ENCODE measurements at regions not wholly inside any gene's neighbourhood (a gene's known extent, or its start where the extent isn't known, plus 50 kb on each side); places are given as distances from the start of the nearest gene placed in this dataset.
"Not testable (repeated sequence)": the region's sequence is repeated elsewhere in the genome, so short reads cannot be mapped to it uniquely, and the experiment has no call there.

DNA sequence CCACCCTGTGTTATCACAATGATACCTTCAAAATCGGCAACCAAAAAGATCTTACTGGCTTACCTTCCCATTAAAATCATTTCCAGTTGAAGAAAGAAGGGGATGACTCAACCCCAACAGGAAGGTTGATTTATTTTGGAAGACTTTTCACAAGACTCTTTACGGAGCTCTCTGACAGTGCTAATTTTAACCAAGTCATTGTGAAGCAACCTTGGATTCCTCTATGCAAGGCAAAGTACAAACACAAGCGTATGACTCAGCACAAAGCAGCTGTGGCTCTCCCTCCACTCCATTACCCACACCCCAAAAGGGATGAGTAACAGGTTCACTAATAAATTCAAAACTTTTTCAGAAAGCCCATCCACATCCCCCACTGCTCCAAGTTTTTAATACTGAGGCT is 213.8 kb upstream of the FGF13 start:
- DNase-seq: no peak

DNA sequence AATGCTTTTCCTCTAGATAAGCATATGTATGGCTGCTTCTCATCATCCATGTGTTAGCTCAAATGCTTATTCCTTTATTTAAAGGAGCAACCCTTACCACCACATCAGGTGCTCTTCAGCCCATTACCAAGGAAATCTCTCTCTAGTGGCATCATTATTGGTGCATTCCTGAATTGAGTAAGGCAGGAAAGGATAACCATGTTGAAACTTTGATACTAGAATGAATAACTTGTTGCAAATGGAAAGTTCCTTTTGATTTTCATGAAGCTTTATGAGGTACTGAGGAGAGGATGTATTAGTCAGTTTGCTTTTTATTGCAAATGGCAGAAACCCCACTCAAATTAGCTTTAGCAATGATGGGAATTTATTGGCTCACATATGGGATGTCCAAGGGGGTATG is 212.3 kb upstream of the FGF13 start:
- no peak for DNase-seq

DNA sequence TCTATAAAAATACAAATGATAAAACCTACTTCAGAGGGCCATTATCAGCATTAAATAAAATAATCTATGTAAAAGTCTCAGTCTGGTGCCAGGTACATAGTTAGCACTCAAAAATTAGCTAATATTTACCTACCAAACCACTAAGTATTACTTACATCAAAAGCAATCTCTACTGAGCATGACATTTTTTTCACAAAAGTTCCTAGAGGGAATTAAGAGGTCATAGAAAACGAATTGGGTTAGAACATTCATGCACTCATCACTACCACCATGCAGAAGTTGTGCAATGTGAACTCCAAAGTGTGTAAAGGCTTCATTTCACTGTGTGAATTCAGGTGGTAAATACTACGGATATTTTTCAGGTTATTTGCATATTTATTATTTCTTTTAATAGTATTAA is 209.5 kb upstream of the FGF13 start:
- DNase-seq: no peak

DNA sequence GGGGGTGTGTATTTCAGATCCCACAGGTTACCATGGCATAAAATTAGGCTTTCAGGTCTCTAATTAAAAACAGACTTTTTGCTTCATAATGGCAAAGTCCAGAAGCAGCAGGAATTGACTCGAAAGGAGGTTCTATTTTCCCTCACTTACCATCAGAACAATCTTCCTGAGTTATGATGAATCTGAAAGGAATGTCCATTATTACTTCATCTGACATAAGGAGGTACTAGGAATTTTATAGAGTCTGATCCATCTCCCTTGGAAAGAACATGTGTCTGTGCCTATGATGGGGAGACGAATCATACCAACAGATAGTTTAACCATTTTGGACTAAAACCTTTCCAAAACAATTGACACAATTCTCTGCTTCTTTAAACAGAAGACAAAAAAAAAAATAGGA is 206.3 kb upstream of the FGF13 start:
- no peak for DNase-seq

DNA sequence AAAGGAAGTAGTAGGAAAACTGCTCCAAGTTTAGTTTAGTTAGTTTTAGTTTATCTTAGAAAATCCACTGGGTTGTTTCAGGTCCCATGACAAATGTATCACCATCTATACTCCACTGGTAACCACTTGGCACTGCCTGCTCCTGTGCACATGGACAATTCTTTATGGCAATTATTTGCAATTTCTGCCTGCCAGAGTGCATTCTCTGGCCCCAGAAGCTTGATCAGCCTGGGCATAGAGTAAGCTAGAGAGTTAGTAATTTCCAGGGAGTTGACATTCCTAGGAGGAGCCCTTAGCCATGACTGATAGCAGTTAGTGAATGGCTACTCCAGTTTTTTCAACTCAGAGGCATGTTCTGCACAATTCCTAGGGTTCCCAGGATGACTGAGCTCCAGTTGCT is 203.2 kb upstream of the FGF13 start:
- no peak for DNase-seq

DNA sequence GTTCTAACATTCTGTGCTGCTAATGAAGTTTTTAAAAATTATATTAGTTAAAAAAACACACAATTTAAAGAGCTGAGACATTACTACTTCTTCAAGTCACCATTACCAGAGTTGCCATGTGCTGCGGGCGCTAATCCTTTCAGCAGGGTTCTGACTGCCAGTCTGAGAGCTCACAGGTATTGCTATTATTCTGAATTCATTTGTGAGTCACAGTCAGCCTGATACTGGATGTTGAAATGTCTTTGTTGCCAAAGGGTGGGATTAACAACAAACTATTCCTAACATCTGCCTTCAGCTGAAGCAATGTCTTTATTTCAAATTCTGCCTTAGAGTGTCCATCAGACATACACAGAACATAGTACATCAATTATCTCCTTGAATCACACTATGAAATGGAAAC is 197.1 kb upstream of the FGF13 start:
- no peak for DNase-seq

DNA sequence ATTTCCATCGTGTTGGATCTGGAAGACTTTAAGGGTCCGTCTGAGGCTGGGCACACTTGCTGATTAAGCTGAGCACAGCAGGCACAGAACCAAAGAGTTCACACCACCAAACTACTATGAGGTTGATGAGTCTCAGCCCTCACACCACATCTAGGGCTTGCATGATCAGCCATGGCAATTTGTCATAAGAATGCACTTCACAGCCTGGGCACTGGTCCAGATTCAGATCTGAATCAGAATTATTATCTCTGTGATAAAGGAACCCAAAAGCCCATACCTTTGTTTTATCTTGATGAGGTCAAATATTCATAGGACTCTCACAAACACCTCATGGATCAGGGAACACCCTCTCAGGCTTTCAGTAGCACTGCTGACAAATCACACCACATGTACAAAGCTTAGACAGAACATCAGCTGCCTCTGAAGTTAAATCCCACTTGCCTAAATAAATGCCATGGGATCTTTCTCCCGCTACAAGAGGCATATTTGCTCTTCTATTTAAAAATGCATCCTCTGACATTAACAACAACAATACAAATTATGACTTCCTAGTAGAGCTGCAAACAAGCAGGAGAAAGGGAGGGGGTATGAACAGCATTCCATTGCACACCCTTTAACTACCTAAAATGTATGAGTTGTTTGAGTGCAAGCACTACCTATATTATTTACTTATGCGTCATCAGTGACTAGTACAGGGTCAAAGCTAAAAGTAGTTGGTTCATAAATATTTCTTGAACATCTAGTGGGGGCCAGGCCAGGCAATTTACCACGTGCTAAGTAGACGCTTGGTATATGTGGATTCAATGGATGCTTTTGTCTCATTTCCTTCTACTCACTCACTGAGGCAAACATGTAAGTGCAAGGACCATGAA is 186.3 kb upstream of the FGF13 start:
- no peak for DNase-seq

DNA sequence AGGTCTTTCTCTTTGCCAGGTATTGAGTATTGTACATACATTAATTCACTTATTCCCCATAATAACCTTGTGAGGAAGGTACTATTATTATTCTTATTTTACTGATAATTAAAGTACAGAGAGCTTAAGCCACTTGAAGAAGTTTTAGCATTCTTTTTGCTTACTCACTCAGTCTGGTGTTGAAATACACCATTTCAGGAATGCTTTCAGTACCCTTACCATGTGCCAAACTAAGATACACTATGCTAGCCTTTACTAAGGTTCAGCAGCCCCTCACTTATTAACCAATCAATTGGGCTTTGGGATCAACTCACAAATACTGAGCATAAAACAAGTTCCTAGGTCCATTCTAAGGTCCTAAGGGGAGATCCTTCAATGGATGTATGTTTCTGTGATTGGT is 179.0 kb upstream of the FGF13 start:
- no peak for DNase-seq

DNA sequence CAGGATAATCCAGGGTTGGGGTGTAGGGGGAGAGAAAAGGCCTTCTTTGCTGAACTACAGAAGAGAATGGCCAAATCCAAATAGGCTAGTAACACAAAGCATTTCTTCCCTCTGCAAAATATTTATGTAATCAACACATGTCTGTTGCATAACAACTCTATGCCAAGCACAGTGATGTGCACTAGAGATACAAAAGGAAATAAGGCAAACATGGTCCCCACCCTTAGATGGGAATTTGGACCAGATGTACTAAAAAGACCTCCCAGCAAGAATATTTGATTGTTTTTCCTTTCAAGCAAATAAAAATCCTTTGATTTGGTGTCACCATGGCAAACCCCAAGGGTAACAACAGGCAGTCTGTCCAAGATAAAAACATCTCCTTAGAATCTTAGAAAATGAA is 177.6 kb upstream of the FGF13 start:
- no peak for DNase-seq

DNA sequence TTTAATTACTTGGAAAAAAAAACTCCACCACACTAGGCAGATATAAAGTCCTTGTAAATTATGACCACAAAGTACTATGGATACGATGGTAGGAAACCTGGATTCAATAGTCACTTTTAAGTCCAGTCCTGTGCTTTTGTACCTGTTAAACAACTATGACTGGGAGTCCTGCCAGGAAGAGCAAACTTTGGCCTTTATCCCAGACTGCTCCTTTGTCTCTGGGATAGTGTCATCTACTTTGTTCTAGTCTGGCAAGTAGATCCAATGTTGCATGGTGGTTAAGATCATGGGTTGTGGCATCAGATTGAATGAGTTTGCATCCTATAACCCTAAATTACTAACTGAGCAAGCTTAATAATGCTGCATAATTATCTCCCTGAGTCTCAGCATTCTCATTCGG is 175.3 kb upstream of the FGF13 start:
- DNase-seq: no peak

DNA sequence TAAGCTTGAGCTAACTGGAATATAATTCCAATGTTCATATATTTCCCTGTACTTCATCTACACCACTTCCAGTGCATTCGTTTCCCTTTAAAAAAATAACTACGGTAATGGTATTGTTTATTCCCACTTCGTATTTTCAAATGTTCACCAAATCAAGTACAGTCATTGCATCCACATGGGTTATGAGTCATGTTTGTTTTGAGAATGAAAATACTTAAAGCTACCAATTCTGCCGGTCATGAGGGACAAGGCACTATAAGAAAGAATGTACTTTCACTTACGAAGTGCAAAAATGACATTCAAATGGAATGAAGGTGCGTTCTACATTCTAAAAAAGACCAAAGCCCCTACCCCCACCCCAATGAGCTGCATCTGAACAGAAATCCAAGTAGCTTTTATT is 174.4 kb upstream of the FGF13 start:
- DNase-seq: no peak

DNA sequence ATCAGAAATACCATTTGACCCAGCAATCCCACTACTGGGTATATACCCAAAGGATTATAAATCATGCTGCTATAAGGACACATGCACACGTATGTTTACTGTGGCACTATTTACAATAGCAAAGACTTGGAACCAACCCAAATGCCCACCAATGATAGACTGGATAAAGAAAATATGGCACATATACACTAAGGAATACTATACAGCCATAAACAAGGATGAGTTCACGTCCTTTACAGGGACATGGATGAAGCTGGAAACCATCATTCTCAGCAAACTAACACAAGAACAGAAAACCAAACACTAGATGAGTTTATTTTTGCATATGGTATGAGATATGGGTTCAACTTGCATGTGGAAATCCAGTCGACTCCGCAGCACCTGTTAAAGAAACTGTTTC is 168.8 kb upstream of the FGF13 start:
- not testable (repeated sequence) for DNase-seq

DNA sequence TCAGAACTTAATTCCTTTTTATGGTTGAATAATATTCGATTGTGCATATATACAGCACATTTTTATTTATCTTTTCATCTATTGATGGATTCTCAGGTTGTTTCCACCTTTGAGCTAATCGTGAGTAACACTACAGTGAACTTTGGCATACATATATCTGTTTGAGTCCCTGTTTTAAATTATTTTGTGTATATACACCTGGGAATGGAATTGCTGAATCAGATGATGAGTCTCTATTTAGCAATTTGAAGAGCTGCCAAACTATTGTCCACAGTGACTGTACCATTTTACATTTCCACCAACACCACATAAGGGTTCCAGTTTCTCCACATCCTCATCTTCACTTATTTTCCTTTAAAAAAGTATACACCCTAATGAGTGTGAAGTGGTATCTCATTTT is 166.2 kb upstream of the FGF13 start:
- DNase-seq: no peak

DNA sequence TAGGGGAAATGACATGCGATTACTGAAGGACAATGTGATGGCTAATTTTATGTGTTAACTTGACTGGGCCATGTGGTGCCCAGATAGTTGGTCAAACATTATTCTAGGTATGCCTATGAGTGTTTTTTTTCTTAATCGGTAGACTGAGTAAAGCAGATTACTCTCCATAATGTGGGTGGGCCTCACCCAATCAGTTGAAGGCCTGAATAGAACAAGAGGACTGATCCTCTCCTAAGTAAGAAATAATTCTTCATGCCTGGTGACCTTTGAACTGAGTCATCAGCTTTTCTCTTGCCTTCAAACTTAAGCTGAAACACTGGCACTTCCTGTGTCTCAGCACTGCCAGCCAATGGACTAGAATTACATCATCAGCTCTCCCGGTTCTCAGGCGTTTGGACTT is 164.0 kb upstream of the FGF13 start:
- DNase-seq: no peak

DNA sequence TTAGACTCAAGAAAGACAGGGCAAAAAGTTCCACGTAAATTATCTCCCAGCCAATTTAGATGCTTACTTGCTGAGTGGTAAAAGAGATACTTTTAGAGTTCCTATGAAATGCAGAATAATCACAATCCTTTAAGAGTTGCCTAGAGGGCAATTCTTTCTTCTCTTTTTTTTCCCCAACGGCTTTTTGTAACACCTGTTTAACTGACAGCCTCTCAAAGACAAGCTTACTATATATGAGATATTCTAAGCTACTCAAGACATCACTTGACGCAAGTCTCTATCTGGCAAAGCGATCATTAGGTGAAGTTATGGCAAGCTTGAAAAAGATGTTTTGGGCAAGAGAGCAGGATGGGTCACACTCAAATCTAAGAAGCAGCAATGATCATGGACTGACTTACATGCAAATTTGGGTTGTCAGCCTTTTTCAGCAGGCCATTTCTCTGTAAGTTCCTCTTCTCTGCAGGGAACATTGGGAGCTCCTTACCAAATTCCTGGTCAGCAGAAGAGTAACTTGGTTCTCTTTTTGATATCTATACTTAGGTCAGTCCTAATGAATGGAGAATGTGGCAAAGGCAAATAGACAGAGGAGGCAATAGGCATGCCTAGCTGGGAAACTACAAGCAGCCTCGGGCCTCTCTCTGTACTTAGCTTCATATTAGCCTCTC is 162.9 kb upstream of the FGF13 start:
- DNase-seq: no peak

DNA sequence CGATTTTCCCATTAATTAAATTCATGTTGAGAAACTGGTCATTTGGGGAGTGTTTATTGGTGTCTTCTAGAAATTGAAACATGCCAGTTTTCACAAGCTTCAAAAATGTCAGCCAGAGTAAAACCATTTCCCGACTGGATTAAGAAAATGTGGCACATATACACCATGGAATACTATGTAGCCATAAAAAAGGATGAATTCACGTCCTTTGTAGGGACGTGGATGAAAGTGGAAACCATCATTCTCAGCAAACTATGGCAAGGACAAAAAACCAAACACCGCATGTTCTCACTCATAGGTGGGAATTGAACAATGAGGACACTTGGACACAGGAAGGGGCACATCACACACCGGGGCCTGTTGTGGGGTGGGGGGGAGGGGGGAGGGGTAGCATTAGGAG is 162.1 kb upstream of the FGF13 start:
- DNase-seq: not testable (repeated sequence)

DNA sequence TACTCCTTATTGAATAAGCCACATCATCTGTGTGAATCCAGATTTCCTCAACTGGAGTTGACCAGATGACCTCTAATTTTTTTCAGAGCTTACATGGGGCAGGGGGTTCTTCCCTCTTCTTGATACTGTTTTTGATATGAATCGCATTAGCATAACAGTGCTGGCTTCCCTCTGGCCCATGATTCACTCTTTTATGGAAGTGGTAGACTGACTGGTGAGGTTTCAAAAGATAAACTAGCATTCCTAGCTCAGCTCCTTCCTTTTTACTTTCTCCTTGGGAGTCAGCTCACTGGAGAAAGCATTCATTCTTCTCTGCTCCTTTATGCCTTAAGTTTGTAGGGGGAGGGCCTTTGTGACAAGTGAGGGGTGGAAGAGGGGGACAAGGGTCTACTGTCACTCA is 161.0 kb upstream of the FGF13 start:
- DNase-seq: no peak

DNA sequence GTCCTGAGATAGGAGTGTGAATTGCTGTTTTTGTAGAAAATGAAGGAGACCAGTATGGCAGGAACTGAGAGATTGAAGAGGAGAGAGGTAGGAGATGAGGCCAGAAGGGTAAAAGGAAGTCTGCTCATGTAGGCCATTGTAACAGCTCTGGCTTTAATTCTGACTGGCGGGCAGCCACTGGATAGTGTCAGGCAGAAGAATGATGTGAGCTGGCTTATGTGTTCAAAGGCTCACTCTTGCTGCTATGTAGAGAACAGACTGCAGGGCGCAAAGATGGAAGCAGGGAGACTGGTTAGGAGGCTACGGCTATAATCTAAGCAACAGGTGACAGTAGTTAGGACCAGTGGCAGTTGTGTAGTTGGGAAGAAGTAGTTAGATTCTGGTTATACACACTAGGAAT is 160.2 kb upstream of the FGF13 start:
- no peak for DNase-seq

DNA sequence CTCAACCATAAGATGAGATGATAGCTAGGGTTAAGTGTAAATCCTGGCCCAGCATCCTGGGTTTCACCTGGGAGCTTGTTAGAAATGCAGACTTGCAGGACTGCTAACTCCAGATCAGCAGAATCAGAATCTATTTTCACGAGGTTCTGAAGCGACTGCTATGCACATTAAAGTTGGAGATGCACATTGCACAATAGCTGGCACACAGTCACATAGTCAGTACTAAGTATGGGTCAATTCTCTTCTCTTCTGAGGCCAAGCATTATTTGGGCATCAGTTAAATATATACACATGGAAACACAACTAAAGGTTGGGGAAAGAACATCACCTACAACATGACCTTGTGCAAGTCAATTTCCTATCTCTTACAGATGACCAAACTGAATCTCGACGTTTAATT is 155.1 kb upstream of the FGF13 start:
- no peak for DNase-seq

DNA sequence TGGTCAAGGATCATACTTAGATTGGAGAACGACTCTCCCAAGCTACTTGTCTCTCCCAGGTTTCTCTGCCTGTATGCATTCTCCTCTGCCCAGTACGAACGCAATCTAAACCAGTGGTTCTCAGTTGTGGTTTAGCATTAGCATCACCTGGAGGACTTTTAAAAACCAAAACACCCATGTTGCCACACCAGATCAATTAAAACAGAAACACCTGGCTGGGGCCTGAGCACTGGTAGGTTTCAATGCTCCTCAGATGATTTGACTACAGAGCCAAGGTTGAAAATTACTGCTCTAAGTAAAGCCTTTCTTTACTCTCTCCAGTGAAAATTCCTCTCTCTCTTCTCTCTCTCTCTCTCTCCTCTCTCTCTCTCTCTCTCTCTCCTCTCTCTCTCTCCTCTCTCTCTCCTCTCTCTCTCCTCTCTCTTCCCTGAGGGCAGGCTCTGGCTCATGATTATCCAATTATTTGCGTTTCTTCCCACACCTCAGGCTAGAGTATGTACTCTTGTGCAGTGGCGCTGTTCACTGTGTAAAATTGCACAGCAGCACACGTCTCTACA is 153.7 kb upstream of the FGF13 start:
- no peak for DNase-seq

DNA sequence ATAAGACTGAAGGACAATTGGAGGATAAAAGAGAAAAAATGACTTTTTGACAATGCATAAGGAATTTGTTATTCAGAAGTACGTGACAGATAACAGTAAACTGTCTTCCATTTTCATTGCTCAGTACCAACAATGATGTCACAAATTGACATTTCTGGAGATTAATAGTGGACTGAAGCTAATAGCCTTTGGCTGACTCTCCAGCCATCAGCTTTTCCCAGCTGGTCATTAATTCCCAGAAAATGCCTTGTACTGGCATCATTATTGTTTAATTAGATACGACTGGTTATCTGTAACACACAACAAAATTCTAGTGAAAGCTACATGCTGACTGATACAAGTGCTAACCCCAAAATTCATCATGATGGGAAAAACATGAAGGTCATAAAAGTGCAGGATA is 147.9 kb upstream of the FGF13 start:
- no peak for DNase-seq

DNA sequence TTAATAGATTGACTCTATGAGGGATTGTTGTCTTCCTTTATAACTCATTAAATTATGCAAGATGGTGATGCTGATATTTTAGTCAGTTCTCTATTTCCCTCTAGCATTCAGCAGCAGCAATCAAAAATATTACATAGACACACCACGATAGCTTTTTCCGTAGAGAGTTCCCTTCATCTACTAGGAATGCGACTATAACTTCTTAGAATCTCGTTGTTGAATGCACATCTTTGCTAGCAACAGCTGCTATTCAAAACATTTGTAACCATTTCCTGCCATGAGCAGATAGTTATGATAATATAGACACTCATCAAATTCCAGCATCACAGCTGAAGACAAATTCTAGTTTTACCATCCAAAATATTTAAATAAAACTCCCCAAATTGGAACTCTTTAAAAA is 147.4 kb upstream of the FGF13 start:
- DNase-seq: no peak

DNA sequence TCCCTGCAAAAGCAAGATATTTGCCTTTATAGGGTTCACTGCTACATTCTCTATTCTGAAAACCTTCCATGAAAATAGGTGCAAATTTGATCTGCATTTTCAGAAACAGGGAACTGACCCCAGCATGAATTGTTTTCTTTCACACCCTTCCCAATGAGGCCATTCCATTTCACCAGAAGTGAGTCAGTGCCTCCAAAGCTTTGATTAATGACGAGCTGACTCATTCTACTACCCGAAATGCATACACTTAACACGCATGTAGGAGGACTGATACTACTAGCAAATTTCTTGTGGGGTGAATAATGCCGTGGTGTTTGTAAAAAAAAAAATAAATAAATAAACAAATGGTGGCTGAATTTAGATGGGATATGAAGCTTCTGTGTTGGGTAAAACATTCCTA is 146.9 kb upstream of the FGF13 start:
- DNase-seq: no peak

DNA sequence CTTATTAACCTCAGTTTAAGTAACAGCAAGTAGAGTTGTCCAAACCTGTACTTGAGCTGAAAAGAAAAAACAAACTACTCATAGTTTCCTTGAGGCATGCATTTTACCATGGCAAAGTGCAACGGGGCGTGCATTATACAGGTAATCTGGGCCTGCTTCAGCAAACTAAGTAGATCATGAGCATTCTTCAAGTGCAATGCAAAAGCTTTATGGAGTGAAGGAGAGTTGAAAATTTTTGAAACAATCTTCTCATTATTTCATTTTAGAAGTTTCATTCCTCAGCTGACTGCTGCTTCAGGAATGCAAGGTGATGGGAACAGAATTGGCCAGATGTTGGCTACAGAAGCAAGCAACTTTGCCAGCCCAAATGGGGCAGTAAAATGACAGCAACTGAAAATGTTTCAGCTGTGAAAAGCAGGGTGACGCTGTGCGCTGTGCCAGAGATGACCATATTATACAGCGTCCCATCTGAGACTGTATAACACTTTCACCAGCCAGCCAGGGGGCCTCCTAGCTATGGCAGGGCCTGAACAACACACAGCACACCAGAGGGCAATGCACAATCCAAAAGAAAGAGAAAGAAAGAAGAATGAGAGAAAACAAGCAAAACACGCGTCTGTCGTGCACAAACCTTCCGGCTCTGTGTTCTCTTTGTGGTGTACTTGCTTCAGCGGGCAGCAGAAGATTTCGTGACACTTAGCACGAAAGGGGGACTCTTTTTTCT is 145.5 kb upstream of the FGF13 start:
- DNase-seq: no peak
